GM10266 (cell line): ENCODE measurements at regions not wholly inside any gene's neighbourhood (a gene's known extent, or its start where the extent isn't known, plus 50 kb on each side); places are given as distances from the start of the nearest gene placed in this dataset.
"Not testable (repeated sequence)": the region's sequence is repeated elsewhere in the genome, so short reads cannot be mapped to it uniquely, and the experiment has no call there.

Source experiments
- DNase-seq: peaks from one replicate; pipeline ENCODE4 v3.0.0; 2012; ENCODE audit errors: extremely low spot score
- TF ChIP-seq, protein P1 (sequence below): IDR thresholded peaks from 2 replicates; pipeline ENCODE4 v1.5.1; 2012; ENCODE audit warnings: mild to moderate bottlenecking, low read depth; ENCODE audit not compliant: control insufficient read depth, insufficient read depth; ENCODE audit errors: missing control alignments

DNA sequence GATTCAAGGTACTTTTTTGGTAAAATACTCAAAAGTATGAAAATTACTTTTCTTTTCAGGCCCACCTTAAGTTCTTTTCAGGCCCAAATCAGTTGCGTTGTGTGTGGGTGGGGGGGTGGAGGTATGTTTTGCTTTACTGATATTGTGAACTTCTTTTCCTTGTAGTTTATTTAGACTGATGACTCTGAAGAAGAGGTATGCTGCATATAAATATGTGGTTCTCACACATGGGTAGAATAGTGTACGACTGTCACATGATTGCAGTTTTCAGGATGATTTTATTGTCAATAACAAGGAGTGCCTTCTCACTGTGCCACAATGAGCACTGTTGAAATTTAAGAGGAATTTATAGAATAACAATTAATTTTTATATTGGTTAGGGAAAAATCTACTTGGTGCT, 166.6 kb upstream of the ATP2B1 start:
- TF ChIP-seq, protein P1, sequence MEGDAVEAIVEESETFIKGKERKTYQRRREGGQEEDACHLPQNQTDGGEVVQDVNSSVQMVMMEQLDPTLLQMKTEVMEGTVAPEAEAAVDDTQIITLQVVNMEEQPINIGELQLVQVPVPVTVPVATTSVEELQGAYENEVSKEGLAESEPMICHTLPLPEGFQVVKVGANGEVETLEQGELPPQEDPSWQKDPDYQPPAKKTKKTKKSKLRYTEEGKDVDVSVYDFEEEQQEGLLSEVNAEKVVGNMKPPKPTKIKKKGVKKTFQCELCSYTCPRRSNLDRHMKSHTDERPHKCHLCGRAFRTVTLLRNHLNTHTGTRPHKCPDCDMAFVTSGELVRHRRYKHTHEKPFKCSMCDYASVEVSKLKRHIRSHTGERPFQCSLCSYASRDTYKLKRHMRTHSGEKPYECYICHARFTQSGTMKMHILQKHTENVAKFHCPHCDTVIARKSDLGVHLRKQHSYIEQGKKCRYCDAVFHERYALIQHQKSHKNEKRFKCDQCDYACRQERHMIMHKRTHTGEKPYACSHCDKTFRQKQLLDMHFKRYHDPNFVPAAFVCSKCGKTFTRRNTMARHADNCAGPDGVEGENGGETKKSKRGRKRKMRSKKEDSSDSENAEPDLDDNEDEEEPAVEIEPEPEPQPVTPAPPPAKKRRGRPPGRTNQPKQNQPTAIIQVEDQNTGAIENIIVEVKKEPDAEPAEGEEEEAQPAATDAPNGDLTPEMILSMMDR: no peak
- no peak for DNase-seq

DNA sequence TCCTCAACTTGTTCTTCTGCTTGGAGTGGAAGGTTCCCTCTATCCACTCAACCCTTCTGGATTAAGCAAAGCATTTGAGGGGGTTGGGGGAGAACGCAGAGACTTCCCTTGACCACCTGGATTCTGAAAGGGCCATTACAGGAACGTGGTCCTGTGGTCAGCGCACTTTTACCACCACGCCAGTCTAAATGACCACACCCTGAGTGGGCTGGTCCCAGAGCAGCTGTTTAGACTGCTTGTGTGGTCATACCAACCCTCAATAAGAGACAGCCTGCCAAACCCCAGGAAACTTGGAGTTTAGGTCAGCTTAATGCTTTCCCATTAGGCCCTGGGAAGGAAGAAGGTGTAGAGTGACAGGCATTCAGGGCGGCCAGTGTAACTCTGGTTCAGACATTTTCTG, 165.5 kb upstream of the ATP2B1 start:
- DNase-seq: no peak
- TF ChIP-seq, protein P1: no peak

DNA sequence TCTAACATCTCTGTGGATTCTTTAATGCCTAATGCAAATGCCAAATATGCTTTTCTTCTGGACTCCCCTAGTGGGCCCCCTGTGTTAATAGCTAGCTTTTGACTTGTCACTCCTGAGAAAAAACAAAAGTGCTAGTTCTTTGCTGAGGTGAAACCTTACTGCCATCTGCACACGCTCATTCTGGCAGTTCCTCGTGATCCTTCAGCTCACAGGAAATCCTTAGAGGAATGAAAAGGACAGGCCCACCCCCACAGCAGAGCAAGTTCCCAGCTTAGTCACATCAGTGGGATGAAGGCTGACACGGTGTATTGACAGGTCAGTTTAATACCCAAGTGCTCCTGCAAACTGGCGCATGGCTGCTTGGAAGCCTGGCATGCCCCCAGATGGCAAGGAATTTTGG, 165.1 kb upstream of the ATP2B1 start:
- TF ChIP-seq, protein P1: no peak
- DNase-seq: no peak

DNA sequence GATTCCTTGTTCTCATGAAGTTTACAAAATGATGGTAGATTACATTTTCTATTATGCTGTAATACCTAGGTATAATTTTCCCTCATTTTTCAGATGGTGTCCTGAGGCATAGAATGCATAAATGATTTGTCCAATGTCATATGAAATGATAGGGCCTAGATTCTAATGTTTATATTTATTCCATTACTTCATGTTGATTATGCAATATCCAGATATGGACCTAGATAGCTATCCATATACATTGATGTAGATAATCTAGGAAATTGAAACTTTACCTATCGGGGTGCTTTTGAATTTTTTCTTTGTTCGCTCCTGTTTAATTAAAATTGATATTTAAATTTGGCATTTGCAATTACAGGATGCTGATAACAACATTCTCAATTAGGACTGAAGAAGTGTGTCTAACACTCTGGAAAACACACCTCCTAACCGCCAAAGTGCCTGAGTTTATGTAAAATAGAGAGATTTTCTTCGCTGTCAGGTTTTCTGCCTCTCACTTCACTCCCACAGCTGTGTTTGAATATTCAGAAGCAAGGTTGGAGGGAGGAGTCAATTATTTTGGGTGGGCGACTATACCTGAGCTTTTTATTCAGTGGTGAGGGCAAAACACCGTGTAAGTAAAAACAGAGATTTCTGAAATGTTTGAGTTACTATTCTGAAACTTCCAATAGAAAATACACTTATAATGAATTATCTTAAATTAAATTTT, 164.4 kb upstream of the ATP2B1 start:
- no peak for DNase-seq
- TF ChIP-seq, protein P1: no peak

DNA sequence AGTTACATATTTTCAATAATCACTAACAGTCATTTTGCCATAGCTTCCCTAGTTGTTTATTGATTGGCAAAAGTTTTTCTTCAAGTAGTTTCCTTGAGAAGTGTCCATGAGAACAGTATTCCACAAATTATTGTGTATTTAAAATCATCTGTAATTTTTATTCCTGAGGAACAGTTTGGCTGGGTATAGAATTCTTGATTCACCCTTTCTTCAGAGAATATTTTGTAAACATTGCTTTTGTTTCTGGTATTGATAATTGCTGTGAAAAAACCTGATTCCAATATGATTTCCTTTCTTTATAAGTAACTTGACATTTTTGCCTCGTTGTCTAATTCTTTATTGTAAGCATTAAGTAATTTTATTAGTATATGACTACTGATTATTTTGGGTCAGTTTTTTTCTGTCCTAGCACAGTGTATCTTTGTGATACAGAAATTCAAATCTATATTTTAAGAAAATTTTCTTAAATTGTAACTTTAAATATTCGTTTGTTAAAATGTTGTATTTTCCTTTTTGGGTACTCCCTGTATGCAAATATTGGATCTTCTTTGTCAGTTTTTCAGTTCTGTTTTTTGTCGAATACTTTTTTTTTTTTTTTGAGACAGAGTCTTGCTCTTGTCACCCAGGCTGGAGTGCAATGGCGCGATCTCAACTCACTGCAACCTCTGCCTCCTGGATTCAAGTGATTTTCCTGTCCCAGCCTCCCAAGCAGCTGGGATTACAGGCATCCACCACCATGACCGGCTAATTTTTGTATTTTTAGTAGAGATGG, 162.0 kb upstream of the ATP2B1 start:
- TF ChIP-seq, protein P1: no peak
- no peak for DNase-seq

DNA sequence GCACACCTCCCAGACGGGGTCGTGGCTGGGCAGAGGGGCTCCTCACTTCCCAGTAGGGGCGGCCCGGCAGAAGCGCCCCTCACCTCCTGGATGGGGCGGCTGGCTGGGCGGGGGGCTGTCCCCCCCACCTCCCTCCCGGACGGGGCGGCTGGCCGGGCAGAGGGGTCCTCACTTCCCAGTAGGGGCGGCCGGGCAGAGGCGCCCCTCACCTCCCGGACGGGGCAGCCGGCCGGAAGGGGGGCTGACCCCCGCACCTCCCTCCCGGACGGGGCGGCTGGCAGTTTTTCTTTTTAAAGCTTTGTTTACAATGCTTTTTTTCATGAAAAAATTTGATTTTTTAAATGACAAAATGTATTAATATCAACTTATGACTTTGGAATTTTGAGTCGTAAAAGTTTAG, 159.0 kb upstream of the ATP2B1 start:
- DNase-seq: not testable (repeated sequence)

DNA sequence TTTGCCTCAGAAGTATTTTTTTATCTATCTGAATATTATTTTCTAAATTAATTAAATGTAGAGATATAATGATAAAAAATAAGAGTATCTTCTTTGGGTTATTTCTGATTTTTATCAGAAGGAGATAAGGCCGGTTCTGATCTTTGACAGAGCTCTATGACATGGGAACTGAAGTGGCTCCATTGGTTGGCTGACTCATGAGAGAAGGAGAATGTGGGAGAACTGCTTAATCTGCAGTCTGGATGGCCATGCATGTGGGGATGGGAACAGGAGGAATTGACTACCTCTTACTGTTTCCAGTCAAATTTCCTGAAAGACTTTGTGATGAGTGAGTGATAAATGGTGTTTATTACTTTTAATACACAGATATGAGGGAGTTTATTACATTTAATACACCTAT, 155.8 kb upstream of the ATP2B1 start:
- DNase-seq: no peak
- TF ChIP-seq, protein P1: no peak
